ENCODE measurements at regions not wholly inside any gene's neighbourhood (a gene's known extent, or its start where the extent isn't known, plus 50 kb on each side); places are given as distances from the start of the nearest gene placed in this dataset.
"Not testable (repeated sequence)": the region's sequence is repeated elsewhere in the genome, so short reads cannot be mapped to it uniquely, and the experiment has no call there.

- H3K4me1 ChIP-seq (ENCODE audit: control insufficient read depth, low read depth, low read length) = no peaks in the 10 kb centered on the region
- no peak overlapping the region for H3K27ac ChIP-seq (ENCODE audit: low read length)
- H3K4me3 ChIP-seq (ENCODE audit: low read length) = no peak overlapping the region
- no peaks in the 10 kb centered on the region for H3K27me3 ChIP-seq (ENCODE audit: control insufficient read depth, insufficient read depth, low read length)
- H3K9me3 ChIP-seq (ENCODE audit: control insufficient read depth, low read depth, low read length) = no peaks in the 10 kb centered on the region
- H3K36me3 ChIP-seq (ENCODE audit: control insufficient read depth, low read depth, low read length) = no peaks in the 10 kb centered on the region
- H3K9ac ChIP-seq (ENCODE audit: low read length) = no peak overlapping the region
Observed at GRCh38 chr2:52632543-52632942, 1135.1 kb upstream of the CHAC2 start.

- Histone ChIP-seq H3K27ac (ENCODE audit: low read length) (no peak overlapping the region), H3K9me3 (ENCODE audit: control insufficient read depth, low read depth, low read length) (no peaks in the 10 kb centered on the region), H3K9ac (ENCODE audit: low read length) (no peak overlapping the region), H3K4me3 (ENCODE audit: low read length) (no peak overlapping the region), H3K36me3 (ENCODE audit: control insufficient read depth, low read depth, low read length) (no peaks in the 10 kb centered on the region), H3K27me3 (ENCODE audit: control insufficient read depth, insufficient read depth, low read length) (no peaks in the 10 kb centered on the region), H3K4me1 (ENCODE audit: control insufficient read depth, low read depth, low read length) (no peaks in the 10 kb centered on the region)
Observed at GRCh38 chr2:52629944-52630343, 1137.7 kb upstream of the CHAC2 start.

GRCh38 chr2:52629531-52629930, 1138.1 kb upstream of the CHAC2 start:
- Histone ChIP-seq H3K9ac (ENCODE audit: low read length) (no peak overlapping the region), H3K4me1 (ENCODE audit: control insufficient read depth, low read depth, low read length) (no peaks in the 10 kb centered on the region), H3K27ac (ENCODE audit: low read length) (no peak overlapping the region), H3K4me3 (ENCODE audit: low read length) (no peak overlapping the region), H3K9me3 (ENCODE audit: control insufficient read depth, low read depth, low read length) (no peaks in the 10 kb centered on the region), H3K36me3 (ENCODE audit: control insufficient read depth, low read depth, low read length) (no peaks in the 10 kb centered on the region), H3K27me3 (ENCODE audit: control insufficient read depth, insufficient read depth, low read length) (no peaks in the 10 kb centered on the region)

GRCh38 chr2:52622266-52622665, 1145.3 kb upstream of the CHAC2 start:
- Histone ChIP-seq H3K36me3 (ENCODE audit: control insufficient read depth, low read depth, low read length) (no peaks in the 10 kb centered on the region), H3K4me3 (ENCODE audit: low read length) (no peak overlapping the region), H3K4me1 (ENCODE audit: control insufficient read depth, low read depth, low read length) (peaks cover 5% of the 10 kb centered on the region), H3K27me3 (ENCODE audit: control insufficient read depth, insufficient read depth, low read length) (no peaks in the 10 kb centered on the region), H3K9ac (ENCODE audit: low read length) (no peak overlapping the region), H3K9me3 (ENCODE audit: control insufficient read depth, low read depth, low read length) (no peaks in the 10 kb centered on the region), H3K27ac (ENCODE audit: low read length) (no peak overlapping the region)

- Histone ChIP-seq H3K27ac (ENCODE audit: low read length) (no peak overlapping the region), H3K4me3 (ENCODE audit: low read length) (no peak overlapping the region), H3K36me3 (ENCODE audit: control insufficient read depth, low read depth, low read length) (no peaks in the 10 kb centered on the region), H3K4me1 (ENCODE audit: control insufficient read depth, low read depth, low read length) (peaks cover 8% of the 10 kb centered on the region), H3K9me3 (ENCODE audit: control insufficient read depth, low read depth, low read length) (no peaks in the 10 kb centered on the region), H3K9ac (ENCODE audit: low read length) (no peak overlapping the region), H3K27me3 (ENCODE audit: control insufficient read depth, insufficient read depth, low read length) (no peaks in the 10 kb centered on the region)
Observed at GRCh38 chr2:52613064-52613463, 1154.5 kb upstream of the CHAC2 start.

GRCh38 chr2:52611759-52612158, 1155.8 kb upstream of the CHAC2 start:
- no peaks in the 10 kb centered on the region for H3K9me3 ChIP-seq (ENCODE audit: control insufficient read depth, low read depth, low read length)
- peaks cover 2% of the 10 kb centered on the region for H3K4me1 ChIP-seq (ENCODE audit: control insufficient read depth, low read depth, low read length)
- H3K9ac ChIP-seq (ENCODE audit: low read length) = no peak overlapping the region
- H3K36me3 ChIP-seq (ENCODE audit: control insufficient read depth, low read depth, low read length) = no peaks in the 10 kb centered on the region
- no peak overlapping the region for H3K4me3 ChIP-seq (ENCODE audit: low read length)
- H3K27me3 ChIP-seq (ENCODE audit: control insufficient read depth, insufficient read depth, low read length) = no peaks in the 10 kb centered on the region
- no peak overlapping the region for H3K27ac ChIP-seq (ENCODE audit: low read length)

- Histone ChIP-seq H3K4me3 (ENCODE audit: low read length) (no peak overlapping the region), H3K27me3 (ENCODE audit: control insufficient read depth, insufficient read depth, low read length) (no peaks in the 10 kb centered on the region), H3K9me3 (ENCODE audit: control insufficient read depth, low read depth, low read length) (no peaks in the 10 kb centered on the region), H3K27ac (ENCODE audit: low read length) (no peak overlapping the region), H3K9ac (ENCODE audit: low read length) (no peak overlapping the region), H3K36me3 (ENCODE audit: control insufficient read depth, low read depth, low read length) (no peaks in the 10 kb centered on the region), H3K4me1 (ENCODE audit: control insufficient read depth, low read depth, low read length) (peaks cover 2% of the 10 kb centered on the region)
Observed at GRCh38 chr2:52608030-52608429, 1159.6 kb upstream of the CHAC2 start.

- Histone ChIP-seq H3K27ac (ENCODE audit: low read length) (no peak overlapping the region), H3K27me3 (ENCODE audit: control insufficient read depth, insufficient read depth, low read length) (no peaks in the 10 kb centered on the region), H3K9ac (ENCODE audit: low read length) (no peak overlapping the region), H3K36me3 (ENCODE audit: control insufficient read depth, low read depth, low read length) (no peaks in the 10 kb centered on the region), H3K4me1 (ENCODE audit: control insufficient read depth, low read depth, low read length) (peaks cover 5% of the 10 kb centered on the region), H3K4me3 (ENCODE audit: low read length) (no peak overlapping the region), H3K9me3 (ENCODE audit: control insufficient read depth, low read depth, low read length) (no peaks in the 10 kb centered on the region)
Observed at GRCh38 chr2:52597346-52597745, 1170.3 kb upstream of the CHAC2 start.

- H3K4me1 ChIP-seq (ENCODE audit: control insufficient read depth, low read depth, low read length) = peaks cover 5% of the 10 kb centered on the region
- no peak overlapping the region for H3K4me3 ChIP-seq (ENCODE audit: low read length)
- H3K36me3 ChIP-seq (ENCODE audit: control insufficient read depth, low read depth, low read length) = no peaks in the 10 kb centered on the region
- H3K9me3 ChIP-seq (ENCODE audit: control insufficient read depth, low read depth, low read length) = no peaks in the 10 kb centered on the region
- H3K27me3 ChIP-seq (ENCODE audit: control insufficient read depth, insufficient read depth, low read length) = no peaks in the 10 kb centered on the region
- H3K27ac ChIP-seq (ENCODE audit: low read length) = peak overlapping the region; percentile 4
- H3K9ac ChIP-seq (ENCODE audit: low read length) = no peak overlapping the region
Observed at GRCh38 chr2:52594026-52594425, 1173.6 kb upstream of the CHAC2 start.

GRCh38 chr2:52584071-52584470, 1183.5 kb upstream of the CHAC2 start:
- not testable (repeated sequence) for H3K36me3 ChIP-seq (ENCODE audit: control insufficient read depth, low read depth, low read length); H3K9me3 ChIP-seq (ENCODE audit: control insufficient read depth, low read depth, low read length); H3K9ac ChIP-seq (ENCODE audit: low read length); H3K27me3 ChIP-seq (ENCODE audit: control insufficient read depth, insufficient read depth, low read length); H3K4me3 ChIP-seq (ENCODE audit: low read length); H3K27ac ChIP-seq (ENCODE audit: low read length); H3K4me1 ChIP-seq (ENCODE audit: control insufficient read depth, low read depth, low read length)

- Histone ChIP-seq H3K4me3 (ENCODE audit: low read length) (no peak overlapping the region), H3K27me3 (ENCODE audit: control insufficient read depth, insufficient read depth, low read length) (no peaks in the 10 kb centered on the region), H3K27ac (ENCODE audit: low read length) (no peak overlapping the region), H3K9ac (ENCODE audit: low read length) (no peak overlapping the region), H3K36me3 (ENCODE audit: control insufficient read depth, low read depth, low read length) (no peaks in the 10 kb centered on the region), H3K4me1 (ENCODE audit: control insufficient read depth, low read depth, low read length) (no peaks in the 10 kb centered on the region), H3K9me3 (ENCODE audit: control insufficient read depth, low read depth, low read length) (peaks cover 4% of the 10 kb centered on the region)
Observed at GRCh38 chr2:52572469-52572894, 1195.1 kb upstream of the CHAC2 start.

GRCh38 chr2:52571380-52572347, 1195.9 kb upstream of the CHAC2 start:
- peaks cover 4% of the 10 kb centered on the region for H3K9me3 ChIP-seq (ENCODE audit: control insufficient read depth, low read depth, low read length)

More at GRCh38 chr2:52571380-52572347, 1195.9 kb upstream of the CHAC2 start:
- no peak overlapping the region for H3K27ac ChIP-seq (ENCODE audit: low read length)
- no peaks in the 10 kb centered on the region for H3K27me3 ChIP-seq (ENCODE audit: control insufficient read depth, insufficient read depth, low read length)
- H3K4me3 ChIP-seq (ENCODE audit: low read length) = no peak overlapping the region
- no peaks in the 10 kb centered on the region for H3K4me1 ChIP-seq (ENCODE audit: control insufficient read depth, low read depth, low read length)
- H3K36me3 ChIP-seq (ENCODE audit: control insufficient read depth, low read depth, low read length) = no peaks in the 10 kb centered on the region
- no peak overlapping the region for H3K9ac ChIP-seq (ENCODE audit: low read length)
